Head of caudate nucleus (tissue), 42 donors: ENCODE measurements at regions not wholly inside any gene's neighbourhood (a gene's known extent, or its start where the extent isn't known, plus 50 kb on each side); places are given as distances from the start of the nearest gene placed in this dataset.
"Not testable (repeated sequence)": the region's sequence is repeated elsewhere in the genome, so short reads cannot be mapped to it uniquely, and the experiment has no call there.

Experiments
- DNase-seq, 42 donors: peaks; one replicate each; pipeline versions ENCODE4 v3.0.0 to v3.0.0-alpha.2; 2020 to 2021; ENCODE audit warnings: mixed read lengths in 7 of 42
- intact Hi-C: fragments of 100-400 bp; cut with DNase I; formaldehyde crosslinking; loops from one replicate; pipeline ENCODE4 v1.15.0; 2022

DNA sequence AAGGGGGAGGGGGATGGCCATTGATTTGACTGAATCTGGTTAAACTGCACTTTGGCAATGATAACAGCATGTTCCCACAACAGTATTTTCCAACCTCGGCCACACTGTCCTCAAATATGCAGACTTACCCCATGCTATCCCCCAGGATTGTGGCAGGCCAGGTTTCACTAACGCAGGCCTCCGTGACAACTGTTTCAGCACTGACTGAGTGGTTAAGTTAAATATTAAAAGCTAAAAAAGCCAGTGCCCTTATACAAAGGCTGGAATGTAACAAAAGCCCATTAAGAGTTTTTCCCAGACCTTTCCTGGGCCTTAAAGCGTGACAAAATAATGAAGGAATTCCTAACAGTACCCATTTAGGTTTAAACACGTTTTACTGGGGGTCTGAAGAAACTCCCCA lies 202.9 kb downstream of the USP25 start:
- intact Hi-C loops = no loop called here
- DNase-seq = no peak

DNA sequence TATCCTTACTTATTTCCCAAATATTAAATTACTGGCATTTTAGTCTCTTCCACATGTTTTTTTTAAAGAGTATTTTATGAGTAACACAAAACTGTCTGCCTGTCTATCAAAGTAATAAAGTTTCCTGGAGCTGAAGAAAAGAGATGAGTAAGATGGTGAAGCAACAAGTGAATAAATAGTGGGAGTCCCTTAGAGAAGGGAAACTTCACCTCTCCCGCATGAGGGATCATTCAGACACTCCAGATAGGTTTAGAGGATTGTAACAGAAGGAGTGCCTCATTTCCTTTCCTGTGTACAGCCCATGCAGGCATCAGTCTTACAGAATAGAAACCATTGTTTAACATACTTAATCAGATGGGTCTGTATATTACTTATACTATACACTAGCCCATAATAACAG lies 205.7 kb downstream of the USP25 start:
- no peak for DNase-seq
- intact Hi-C loops = no loop called here

DNA sequence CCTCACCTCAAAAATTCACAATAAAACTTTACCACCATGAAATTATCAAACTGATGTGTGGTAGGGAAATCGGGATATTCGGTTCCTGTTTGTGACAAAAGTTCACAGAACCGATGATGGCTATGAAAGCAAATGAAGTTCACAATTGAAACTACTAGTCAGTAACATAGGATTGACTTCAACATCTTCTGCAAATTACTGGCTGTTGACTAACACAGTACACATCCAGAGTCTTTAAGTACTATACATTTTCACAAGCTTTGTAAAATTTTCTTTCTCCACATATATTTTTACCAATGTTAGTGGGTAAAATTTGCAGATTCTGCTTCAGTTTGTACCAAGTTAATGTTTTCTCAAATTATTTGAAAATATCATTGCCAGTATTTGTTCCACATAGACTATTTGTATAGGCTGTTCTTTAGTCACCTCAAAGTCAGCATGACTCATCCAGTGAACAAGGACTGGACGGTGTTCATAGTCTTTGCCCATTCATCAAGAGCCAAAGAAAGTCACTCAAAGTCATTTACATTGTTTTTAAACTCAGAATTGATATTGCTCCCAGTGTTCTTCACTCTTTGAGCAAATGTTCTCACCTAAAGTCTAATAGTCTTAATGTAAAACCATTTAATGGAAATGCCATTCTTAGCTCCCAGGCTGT lies 213.4 kb downstream of the USP25 start:
- intact Hi-C loops = no loop called here
- DNase-seq = no peak

- intact Hi-C loops = no loop called here
- DNase-seq = no peak
Observed at GRCh38 chr21:15947677-15948076, 217.9 kb downstream of the USP25 start.

DNA sequence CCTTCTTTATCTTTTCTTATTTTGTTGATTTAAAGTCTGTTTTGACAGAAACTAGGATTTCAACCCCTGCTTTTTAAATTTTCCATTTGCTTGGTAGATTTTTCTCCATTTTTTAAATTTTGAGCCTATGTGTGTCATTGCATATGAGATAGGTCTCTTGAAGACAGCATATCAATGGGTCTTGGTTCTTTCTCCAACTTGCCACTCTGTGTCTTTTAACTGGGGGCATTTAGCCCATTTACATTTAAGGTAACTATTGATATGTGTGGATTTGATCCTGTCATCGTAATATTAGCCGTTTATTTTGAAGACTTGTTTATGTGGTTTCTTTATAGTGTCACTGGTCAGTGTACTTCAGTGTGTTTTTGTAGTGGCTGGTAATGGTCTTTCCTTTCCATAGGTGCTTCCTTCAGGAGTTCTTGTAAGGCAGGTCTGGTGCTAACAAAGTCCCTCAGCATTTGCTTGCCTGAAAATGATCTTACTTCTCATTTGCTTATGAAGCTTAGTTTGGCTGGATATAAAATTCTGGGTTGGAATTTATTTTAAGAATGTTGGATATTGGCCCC lies 223.9 kb downstream of the USP25 start:
- DNase-seq = no peak
- intact Hi-C loops = no loop called here

DNA sequence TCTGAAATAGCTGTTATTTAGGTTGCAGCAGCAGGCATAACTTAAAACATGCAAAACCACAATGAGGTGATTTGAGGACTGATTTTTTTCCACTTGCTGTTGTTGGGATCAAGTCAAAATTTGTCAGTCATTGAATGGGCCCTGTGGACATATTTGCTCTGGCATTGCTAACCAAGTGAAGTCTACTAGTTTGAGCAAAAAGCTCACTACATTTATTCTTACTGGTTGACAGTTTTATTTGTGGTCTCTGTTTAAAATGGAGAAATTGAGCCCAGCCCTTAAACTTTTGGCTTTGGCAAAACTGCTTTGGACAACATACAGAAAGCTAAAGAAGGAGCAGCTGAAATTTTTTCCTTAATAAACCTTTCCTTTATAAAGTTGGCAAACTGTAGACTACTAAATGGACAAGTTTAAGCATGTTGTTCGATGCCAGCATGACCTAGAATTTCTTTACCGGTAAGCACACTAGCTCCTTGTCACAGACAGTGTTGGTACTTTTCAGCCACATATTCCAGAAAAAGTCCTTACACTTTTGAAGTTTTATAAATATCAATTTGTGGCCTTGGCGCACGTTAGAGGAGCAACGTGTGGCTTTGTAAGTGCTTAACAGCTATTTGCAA lies 234.6 kb downstream of the USP25 start:
- no peak for DNase-seq
- intact Hi-C loops = no loop called here

- intact Hi-C loops = no loop called here
- DNase-seq = no peak
Observed at GRCh38 chr21:15966231-15966630, 236.4 kb downstream of the USP25 start.

- no peak for DNase-seq
- intact Hi-C loops = no loop called here
Observed at GRCh38 chr21:15966651-15967050, 236.9 kb downstream of the USP25 start.

DNA sequence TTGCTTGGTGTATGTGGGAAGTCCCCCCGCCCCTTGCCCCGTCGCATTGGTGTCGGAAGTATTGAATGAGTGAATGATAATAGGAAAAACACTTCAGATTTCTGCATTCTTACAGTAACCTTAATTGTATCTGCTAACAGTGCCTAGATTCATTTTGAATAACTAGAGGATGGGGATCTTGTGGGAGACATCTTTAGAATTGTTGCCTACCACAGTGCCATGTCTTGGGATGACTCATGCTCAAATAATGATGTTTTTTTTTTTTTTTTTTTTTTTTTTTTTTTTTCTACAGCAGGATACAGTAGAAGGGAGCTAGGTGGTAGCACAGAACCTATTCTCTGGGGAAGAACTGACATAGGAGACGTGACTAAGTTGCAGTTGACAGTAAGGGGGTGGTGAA lies 237.9 kb downstream of the USP25 start:
- intact Hi-C loops = no loop called here
- DNase-seq = peak in 1 of 42 donors; percentile 7

DNA sequence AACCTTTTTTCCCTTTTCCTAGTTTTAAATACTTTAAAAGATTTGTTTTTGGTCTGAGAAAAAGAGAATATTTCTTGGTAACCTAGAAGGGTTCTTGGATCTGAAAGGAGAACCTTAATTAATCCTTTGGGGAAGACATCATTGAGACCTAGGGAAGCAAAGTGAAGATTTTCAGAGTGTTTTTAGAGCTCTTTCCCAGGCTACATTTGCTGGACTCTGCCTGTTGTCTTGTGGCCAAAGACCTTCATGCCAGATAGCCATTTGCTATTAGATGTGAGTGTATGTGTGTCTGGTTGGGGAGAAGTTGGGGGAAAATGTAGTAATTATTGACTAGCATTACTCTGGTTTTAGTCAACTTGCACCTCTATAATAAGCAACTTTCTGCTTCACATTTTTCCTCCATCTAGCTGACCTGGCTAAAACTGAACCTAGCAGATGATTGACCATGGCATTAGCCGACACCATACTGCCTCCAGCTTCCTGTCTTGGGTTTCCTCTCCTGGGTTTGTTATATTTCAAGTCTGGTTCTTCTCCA lies 239.1 kb downstream of the USP25 start:
- DNase-seq = no peak
- intact Hi-C loops = no loop called here

- intact Hi-C loops = no loop called here
- DNase-seq = peak in 1 of 42 donors; percentile 8
Observed at GRCh38 chr21:15976807-15977206, 247.0 kb downstream of the USP25 start.

DNA sequence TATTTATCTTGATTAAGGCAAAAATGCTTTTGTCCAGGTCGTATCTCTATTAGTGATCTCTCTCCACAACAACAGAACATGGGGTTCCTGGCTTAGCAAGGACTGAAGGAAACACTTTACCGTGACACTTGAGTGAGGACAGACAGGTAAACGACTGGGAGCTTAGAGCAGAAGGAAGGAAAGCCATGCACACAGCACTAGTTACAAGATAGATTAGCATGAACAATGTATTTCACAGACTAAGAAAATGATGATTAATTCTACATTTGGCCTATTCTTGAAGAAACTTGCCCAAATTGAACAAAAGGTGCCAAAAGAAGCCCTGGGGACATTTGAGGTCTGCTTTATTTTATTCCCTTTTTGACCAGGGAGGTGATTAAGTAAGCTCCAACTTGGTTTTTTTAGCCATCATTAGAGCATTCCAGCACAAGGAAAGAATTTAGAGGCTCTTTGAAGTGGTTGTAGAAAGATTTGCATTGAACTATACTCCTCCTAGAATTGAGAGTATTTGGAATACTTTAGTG lies 248.5 kb downstream of the USP25 start:
- intact Hi-C loops = no loop called here
- DNase-seq = no peak

DNA sequence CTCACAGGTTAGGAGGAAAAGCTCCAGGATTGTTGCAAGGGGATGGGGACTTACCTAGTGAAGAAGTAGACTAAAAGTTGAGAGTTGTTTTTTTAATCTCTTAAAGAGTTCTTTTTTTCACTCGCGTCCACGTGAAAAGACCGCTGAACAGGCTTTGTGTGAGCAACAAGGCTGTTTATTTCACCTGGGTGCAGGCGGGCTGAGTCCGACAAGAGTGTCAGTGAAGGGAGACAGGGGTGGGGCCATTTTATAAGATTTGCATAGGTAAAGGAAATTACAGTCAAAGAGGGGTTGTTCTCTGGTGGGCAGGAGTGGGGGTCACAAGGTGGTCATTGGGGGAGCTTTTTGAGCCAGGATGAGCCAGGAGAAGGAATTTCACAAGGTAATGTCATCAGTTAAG lies 249.7 kb downstream of the USP25 start:
- DNase-seq, intact Hi-C loops: not testable (repeated sequence)

DNA sequence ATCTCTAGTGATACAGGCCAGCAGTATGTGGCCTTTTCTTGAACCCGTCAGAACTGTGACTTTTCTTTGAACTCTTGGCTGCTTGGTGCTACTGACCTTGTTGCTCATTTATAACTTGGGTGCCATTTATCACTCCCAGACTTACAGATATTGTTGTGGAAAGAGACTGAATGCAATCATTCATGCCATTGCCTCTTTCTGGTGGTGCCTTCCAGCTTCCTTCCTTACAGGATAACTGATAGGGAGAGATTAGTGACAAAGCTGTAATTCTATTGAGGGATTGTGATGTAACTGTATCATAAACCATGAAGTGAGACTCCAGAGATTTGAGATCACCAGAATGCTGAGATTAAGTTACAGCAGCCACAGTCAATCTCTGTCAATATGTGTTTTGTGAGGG lies 256.5 kb downstream of the USP25 start:
- no peak for DNase-seq
- intact Hi-C loops = no loop called here

- intact Hi-C loops = no loop called here
- DNase-seq = no peak
Observed at GRCh38 chr21:15992171-15992570, 262.4 kb downstream of the USP25 start.

DNA sequence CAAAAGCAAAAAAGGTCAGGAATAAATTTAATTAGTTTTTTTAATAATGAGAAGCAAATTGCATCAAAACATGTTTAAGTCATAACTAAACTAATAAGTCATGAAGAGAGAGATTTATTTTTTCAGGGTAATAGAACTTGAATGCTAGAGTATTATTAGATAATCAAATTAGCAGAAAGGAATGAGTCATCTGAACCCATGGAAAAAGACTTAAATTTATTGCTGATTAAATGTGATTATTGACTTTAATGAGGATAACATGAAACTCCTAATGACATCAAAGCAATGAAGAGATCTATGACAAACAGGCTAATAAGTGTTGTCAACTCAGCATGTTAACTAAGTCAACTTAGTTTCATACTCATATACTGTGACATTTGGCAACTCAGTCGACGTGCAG lies 264.2 kb downstream of the USP25 start:
- intact Hi-C loops = no loop called here
- no peak for DNase-seq

- DNase-seq = no peak
- intact Hi-C loops = loop anchor here (10.0 kb wide), 1 partner anchor 65 kb away; no protein-coding TSS in a partner anchor
Observed at GRCh38 chr21:15999741-16000140, 270.0 kb downstream of the USP25 start.

DNA sequence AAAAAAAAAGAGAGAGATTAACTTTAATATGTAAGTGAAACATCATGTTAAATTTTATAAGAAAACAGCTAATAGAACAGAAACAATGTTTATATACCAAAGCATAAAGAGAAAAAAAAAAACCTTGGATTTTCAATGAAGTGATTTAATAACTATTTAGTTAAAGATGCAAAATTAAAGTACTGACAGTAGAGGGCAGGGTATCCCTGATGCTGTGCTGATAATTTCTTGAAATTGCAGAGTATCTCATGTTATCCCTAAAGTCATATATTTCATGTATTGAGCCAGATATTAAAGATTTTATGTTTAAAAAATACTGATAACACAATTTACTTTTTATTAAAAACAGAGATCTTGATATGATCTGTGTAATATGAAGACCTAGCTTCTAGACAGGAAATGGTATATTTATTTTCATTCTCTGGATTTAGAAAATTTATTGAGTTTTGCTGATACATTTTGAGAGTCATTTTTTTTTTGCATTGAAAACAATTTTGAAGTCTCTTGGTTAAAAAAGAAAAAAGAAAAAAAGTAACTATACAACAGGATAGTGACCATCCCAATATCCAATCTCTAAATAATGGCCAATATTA lies 273.2 kb downstream of the USP25 start:
- intact Hi-C loops = loop anchor here (10.0 kb wide), 1 partner anchor 62 kb away; no protein-coding TSS in a partner anchor
- peak in 9 of 42 donors; percentile 10 to 47 (median 15) for DNase-seq

- no peak for DNase-seq
- intact Hi-C loops = loop anchor here (10.0 kb wide), 1 partner anchor 61 kb away; no protein-coding TSS in a partner anchor
Observed at GRCh38 chr21:16004086-16004485, 274.3 kb downstream of the USP25 start.

GRCh38 chr21:16004523-16004922 lies 274.7 kb downstream of the USP25 start:
- intact Hi-C loops = loop anchor here (10.0 kb wide), 1 partner anchor 60 kb away; no protein-coding TSS in a partner anchor
- no peak for DNase-seq
